OCI-LY7 (cell line): ENCODE measurements at regions not wholly inside any gene's neighbourhood (a gene's known extent, or its start where the extent isn't known, plus 50 kb on each side); places are given as distances from the start of the nearest gene placed in this dataset.

Experiments used
- BruUV-seq: library from RNA; stranded (reverse); fragments of 400-500 nt; replicated peaks from 2 replicates; lab custom pipeline; 2021; lab: Mats Ljungman, UMichigan
- CTCF ChIA-PET: fragments of 300-600 bp; sonication (Branson Sonifier 250); formaldehyde crosslinking; loops from one replicate; lab custom pipeline; 2022; ENCODE audit warnings: antibody characterized with exemption; ENCODE audit not compliant: unreplicated experiment; lab: Charles Lee
- POLR2A ChIA-PET: fragments of 300-600 bp; sonication (Branson Sonifier 250); formaldehyde crosslinking; loops from one replicate; lab custom pipeline; 2022; ENCODE audit warnings: antibody characterized with exemption; lab: Charles Lee
- DNase-seq: peaks from one replicate; pipeline ENCODE4 v3.0.0-alpha.2; 2015; ENCODE audit warnings: low spot score
- H2AFZ ChIP-seq: fragments of 200-600 bp; sonication (generic), shearing (Covaris generic); 2 replicates; pipeline ENCODE4 v1.6.1; 2014; ENCODE audit warnings: mild to moderate bottlenecking, antibody characterized with exemption, low read length, moderate library complexity
- H3K27ac ChIP-seq: fragments of 200-600 bp; sonication (generic); 2 replicates; pipeline ENCODE4 v1.5.1; 2014; ENCODE audit warnings: mixed run types, low read depth, mild to moderate bottlenecking, moderate library complexity, low read length, inconsistent platforms; ENCODE audit not compliant: poor library complexity, severe bottlenecking
- H3K36me3 ChIP-seq: fragments of 200-600 bp; sonication (generic); 2 replicates; pipeline ENCODE4 v1.6.1; 2014; ENCODE audit warnings: mild to moderate bottlenecking, antibody characterized with exemption, low read length, moderate library complexity, mixed read lengths; ENCODE audit not compliant: insufficient read depth
- H3K4me1 ChIP-seq: fragments of 200-600 bp; sonication (generic); 2 replicates; pipeline ENCODE4 v1.5.1; 2014; ENCODE audit warnings: mild to moderate bottlenecking, low read length; ENCODE audit not compliant: insufficient read depth, poor library complexity, severe bottlenecking
- H3K4me2 ChIP-seq: fragments of 200-600 bp; sonication (generic); 2 replicates; pipeline ENCODE4 v1.6.1; 2014; ENCODE audit warnings: mild to moderate bottlenecking, low read length
- H3K4me3 ChIP-seq: fragments of 200-600 bp; sonication (generic); 2 replicates; pipeline ENCODE4 v1.5.1; 2014; ENCODE audit warnings: mild to moderate bottlenecking, low read depth, low read length; ENCODE audit not compliant: poor library complexity, severe bottlenecking
- H3K79me2 ChIP-seq: fragments of 200-600 bp; sonication (generic); 2 replicates; pipeline ENCODE4 v1.6.1; 2016; ENCODE audit warnings: low read depth, mild to moderate bottlenecking, low read length, moderate library complexity, mixed read lengths; ENCODE audit not compliant: insufficient read depth
- H3K9me2 ChIP-seq: fragments of 200-600 bp; sonication (generic); 2 replicates; pipeline ENCODE4 v1.6.1; 2016; ENCODE audit warnings: mild to moderate bottlenecking, low read length, mixed read lengths; ENCODE audit not compliant: insufficient read depth
- H3K9me3 ChIP-seq: fragments of 200-600 bp; sonication (generic); 2 replicates; pipeline ENCODE4 v1.6.1; 2014; ENCODE audit warnings: mild to moderate bottlenecking, mixed run types, low read length, mixed read lengths
- H4K20me1 ChIP-seq: fragments of 200-600 bp; sonication (generic); 2 replicates; pipeline ENCODE4 v1.6.1; 2014; ENCODE audit warnings: mild to moderate bottlenecking, antibody characterized with exemption, low read length, moderate library complexity, mixed read lengths; ENCODE audit not compliant: insufficient read depth
- EZH2phosphoT487 ChIP-seq: fragments of 200-600 bp; sonication (generic); IDR thresholded peaks from 2 replicates; pipeline ENCODE4 v1.6.1; 2018; ENCODE audit warnings: low read depth, borderline replicate concordance, mild to moderate bottlenecking, mixed run types, antibody characterized with exemption, low read length, moderate library complexity, mixed read lengths
- intact Hi-C: fragments of 100-400 bp; cut with micrococcal nuclease; formaldehyde crosslinking; loops from one replicate; pipeline ENCODE4 v1.10.0; 2022; ENCODE audit not compliant: unreplicated experiment
- TF ChIP-seq, protein P1 (sequence below): fragments of 200-600 bp; sonication (generic); conservative IDR thresholded peaks from 2 replicates; pipeline ENCODE4 v1.5.1; 2014; ENCODE audit warnings: mild to moderate bottlenecking, antibody characterized with exemption, low read length, moderate library complexity, mixed read lengths

DNA sequence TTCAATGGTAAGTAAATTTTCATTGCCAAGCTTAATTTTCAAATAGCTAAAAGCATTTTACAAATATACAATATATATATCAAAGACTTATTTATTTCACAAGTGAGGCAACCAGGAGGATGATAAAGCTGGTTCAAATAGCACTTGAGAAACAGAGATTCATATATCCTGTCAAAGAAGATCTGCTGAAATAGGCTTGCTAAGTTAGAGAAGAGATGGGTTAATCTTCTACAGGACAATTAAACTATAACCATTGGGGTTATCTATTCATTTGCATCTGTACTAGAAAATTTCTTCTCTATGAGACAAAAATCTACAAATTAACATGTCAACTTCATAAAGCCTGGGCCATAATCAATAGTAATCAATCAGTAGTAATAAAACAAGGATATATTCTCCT is 637.7 kb upstream of the UBE2E2 start:
- no TSS peak for BruUV-seq
- no peaks in the 10 kb centered on the region for H3K9me2 ChIP-seq
- H3K4me2 ChIP-seq: no peak overlapping the region
- POLR2A ChIA-PET: interaction anchor here (0.9 to 1.2 kb wide), 2 partner anchors 11 to 65 kb away, joined by 3 read pairs; no protein-coding TSS in a partner anchor
- H4K20me1 ChIP-seq: no peaks in the 10 kb centered on the region
- H3K79me2 ChIP-seq: no peaks in the 10 kb centered on the region
- DNase-seq: no peak
- intact Hi-C loops: no loop called here
- no peak overlapping the region for H3K27ac ChIP-seq
- no peak overlapping the region for H2AFZ ChIP-seq
- no peaks in the 10 kb centered on the region for H3K9me3 ChIP-seq
- H3K4me3 ChIP-seq: no peak overlapping the region
- H3K4me1 ChIP-seq: no peaks in the 10 kb centered on the region
- CTCF ChIA-PET: no interaction called here
- TF ChIP-seq EZH2phosphoT487: no peak
- TF ChIP-seq, protein P1, sequence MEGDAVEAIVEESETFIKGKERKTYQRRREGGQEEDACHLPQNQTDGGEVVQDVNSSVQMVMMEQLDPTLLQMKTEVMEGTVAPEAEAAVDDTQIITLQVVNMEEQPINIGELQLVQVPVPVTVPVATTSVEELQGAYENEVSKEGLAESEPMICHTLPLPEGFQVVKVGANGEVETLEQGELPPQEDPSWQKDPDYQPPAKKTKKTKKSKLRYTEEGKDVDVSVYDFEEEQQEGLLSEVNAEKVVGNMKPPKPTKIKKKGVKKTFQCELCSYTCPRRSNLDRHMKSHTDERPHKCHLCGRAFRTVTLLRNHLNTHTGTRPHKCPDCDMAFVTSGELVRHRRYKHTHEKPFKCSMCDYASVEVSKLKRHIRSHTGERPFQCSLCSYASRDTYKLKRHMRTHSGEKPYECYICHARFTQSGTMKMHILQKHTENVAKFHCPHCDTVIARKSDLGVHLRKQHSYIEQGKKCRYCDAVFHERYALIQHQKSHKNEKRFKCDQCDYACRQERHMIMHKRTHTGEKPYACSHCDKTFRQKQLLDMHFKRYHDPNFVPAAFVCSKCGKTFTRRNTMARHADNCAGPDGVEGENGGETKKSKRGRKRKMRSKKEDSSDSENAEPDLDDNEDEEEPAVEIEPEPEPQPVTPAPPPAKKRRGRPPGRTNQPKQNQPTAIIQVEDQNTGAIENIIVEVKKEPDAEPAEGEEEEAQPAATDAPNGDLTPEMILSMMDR: no peak
- no peaks in the 10 kb centered on the region for H3K36me3 ChIP-seq

DNA sequence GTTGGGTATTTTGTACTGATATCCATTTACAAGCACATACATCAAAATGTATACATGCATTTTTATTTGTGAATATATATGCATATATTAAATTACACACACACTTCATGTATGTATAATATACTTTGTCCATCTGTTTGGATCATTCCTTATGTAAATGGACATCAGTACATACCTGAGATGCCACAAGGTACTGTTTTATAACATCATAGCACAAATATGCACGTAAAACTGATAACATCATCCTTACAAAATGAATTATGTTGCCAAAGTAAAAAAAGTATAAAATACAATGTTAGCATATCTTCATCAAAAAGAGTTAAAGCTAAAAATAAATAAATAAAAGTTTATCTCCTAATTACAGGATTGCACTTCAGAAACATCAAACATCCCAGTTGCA is 634.8 kb upstream of the UBE2E2 start:
- no peak overlapping the region for H3K4me3 ChIP-seq
- H3K9me2 ChIP-seq: no peaks in the 10 kb centered on the region
- intact Hi-C loops: no loop called here
- no peaks in the 10 kb centered on the region for H3K36me3 ChIP-seq
- no peak overlapping the region for H3K4me2 ChIP-seq
- CTCF ChIA-PET: no interaction called here
- H4K20me1 ChIP-seq: no peaks in the 10 kb centered on the region
- no peak overlapping the region for H3K27ac ChIP-seq
- TF ChIP-seq, protein P1: no peak
- no peak for TF ChIP-seq EZH2phosphoT487
- H3K79me2 ChIP-seq: no peaks in the 10 kb centered on the region
- no peaks in the 10 kb centered on the region for H3K9me3 ChIP-seq
- no peak overlapping the region for H2AFZ ChIP-seq
- DNase-seq: no peak
- no peaks in the 10 kb centered on the region for H3K4me1 ChIP-seq
- no TSS peak for BruUV-seq
- POLR2A ChIA-PET: interaction anchor here (0.6 to 0.8 kb wide), 2 partner anchors 31 to 341 kb away, joined by 3 to 4 read pairs; no protein-coding TSS in a partner anchor

DNA sequence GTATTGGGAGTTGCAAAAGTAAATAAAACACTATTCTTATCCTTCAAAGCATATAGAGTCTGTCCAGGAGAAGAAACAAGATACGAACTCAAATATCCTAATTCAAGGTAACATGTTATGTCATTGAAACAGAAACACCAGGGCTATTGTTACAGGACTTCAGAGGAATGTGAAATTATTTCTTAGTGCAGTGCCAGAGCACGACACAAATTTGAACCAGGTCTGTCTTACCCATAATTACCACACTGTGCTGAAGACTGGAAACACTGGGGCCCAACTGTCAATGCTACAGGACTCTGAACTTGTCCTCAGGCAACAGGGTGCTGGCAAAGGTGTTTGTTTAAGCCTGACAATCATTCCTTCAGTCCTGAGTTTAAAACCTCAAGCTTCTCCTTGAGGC is 633.6 kb upstream of the UBE2E2 start:
- intact Hi-C loops: no loop called here
- Histone ChIP-seq H2AFZ (no peak overlapping the region), H3K36me3 (no peaks in the 10 kb centered on the region), H3K9me3 (no peaks in the 10 kb centered on the region), H3K4me1 (no peaks in the 10 kb centered on the region), H3K9me2 (no peaks in the 10 kb centered on the region), H3K27ac (no peak overlapping the region), H4K20me1 (no peaks in the 10 kb centered on the region), H3K4me2 (no peak overlapping the region), H3K4me3 (no peak overlapping the region), H3K79me2 (no peaks in the 10 kb centered on the region)
- TF ChIP-seq, protein P1: no peak
- TF ChIP-seq EZH2phosphoT487: no peak
- DNase-seq: no peak
- no TSS peak for BruUV-seq
- ChIA-PET POLR2A (no interaction called here), CTCF (no interaction called here)
